GM21515 (cell line): ENCODE measurements at regions not wholly inside any gene's neighbourhood (a gene's known extent, or its start where the extent isn't known, plus 50 kb on each side); places are given as distances from the start of the nearest gene placed in this dataset.

Experiments used
- ATAC-seq: cut with Tn5 transposase; IDR thresholded peaks from one replicate; pipeline ENCODE4 v1.9.1; 2021; ENCODE audit not compliant: unreplicated experiment

DNA sequence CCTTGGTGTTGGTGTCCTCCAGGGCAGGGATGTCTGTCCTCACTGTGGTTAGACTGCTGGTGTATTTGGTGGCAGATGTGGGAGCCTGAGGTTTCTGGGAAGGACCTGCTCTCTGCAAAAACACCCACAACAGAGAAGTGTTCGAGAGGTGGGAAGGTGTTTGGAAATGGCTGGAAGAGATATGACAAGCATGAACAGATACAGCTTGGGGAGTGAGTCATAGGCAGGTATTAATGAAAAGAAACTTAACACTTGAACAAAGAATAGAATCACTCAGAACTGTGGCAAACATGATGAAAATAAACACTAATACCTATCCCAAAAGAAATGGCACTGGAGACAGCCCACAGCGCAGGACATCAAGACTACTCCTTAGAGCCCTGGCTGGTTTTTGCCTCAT is 192.4 kb upstream of the RORA start:
- no peak for ATAC-seq

DNA sequence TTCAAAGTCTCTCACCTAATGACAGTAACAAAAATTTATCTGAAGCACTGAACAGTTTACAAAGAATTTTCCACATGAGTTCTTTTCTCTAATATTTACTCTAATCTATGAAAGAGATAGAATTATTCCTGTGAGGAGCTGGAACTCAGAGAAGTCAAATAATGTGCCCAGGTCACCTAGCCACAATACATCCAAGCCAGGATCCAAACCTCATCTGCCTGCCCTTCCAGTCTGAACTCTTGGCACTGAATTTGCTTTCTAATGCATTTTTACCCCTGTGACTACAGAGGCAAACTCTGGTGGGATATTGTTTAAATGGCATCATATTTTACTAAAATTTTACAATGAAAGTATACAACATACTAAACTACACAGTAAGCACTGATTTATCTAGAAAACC is 191.4 kb upstream of the RORA start:
- ATAC-seq = no peak

DNA sequence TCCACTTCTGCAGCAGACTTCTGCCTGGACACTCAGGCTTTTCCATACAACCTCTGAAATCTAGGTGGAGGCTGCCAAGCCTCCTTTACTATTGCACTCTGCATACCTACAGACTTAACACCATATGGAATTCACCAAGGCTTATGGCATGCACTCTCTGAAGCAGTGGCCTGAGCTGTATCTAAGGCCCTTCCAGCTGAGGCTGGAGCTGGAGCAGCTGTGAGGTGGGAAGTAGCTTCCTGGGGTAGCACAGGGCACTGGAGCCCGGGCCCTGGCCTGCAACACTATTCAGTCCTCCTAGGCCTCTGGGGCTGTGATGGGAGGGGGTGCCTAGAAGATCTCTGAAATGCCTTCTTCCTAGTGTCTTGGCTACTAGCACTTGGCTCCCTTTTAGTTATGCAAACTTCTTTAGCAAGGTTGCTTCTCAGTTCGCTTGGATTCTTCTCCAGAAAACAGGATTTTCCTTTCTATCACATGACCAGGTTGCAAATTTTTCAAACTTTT is 186.6 kb upstream of the RORA start:
- ATAC-seq = no peak

DNA sequence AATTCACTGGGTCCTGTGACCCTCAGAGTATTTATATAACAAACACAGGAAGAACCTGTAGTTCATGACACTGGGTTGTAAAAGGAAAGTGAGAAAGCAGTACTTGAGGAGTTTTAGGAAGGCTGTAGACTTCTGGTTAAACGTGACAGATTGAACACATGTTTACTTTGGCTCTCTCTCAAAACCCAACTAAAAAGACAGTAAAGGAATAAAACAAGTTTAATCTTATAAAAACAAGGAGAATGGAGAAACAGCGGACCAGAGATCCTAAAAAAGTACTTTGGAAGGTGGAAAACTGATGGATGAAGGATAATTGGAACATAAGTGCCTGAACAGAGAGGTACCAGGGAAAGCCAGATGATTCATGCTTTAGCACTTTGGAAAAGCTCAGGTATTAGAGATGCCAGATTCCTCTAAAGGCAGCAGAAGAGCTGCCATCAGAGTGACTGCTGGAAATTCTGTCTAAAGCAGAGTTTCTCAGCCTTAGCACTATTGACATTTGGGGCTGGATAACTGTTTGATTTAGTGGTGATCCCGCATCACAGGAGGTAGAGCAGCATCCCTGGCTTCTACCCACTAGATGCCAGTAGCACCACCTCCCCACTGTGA is 182.9 kb upstream of the RORA start:
- ATAC-seq = no peak

DNA sequence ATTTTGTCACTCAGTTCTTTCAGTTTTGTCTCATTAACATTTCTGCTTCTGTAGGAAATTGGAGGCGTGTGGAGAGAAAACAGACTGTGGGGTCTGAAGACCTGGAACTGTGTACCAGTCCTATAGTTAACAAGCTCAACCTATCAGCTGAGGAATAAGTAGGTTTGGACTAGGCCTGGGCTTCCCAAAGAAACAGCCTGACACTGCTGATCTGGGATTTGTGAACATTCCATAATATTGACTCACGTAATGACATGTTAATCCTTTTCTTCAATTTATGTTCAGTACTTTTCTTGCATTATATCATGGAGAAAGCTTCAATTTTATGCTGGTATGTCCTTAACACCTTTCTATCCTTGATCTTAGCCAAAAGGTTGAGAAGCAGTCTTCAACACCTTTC is 181.6 kb upstream of the RORA start:
- no peak for ATAC-seq

DNA sequence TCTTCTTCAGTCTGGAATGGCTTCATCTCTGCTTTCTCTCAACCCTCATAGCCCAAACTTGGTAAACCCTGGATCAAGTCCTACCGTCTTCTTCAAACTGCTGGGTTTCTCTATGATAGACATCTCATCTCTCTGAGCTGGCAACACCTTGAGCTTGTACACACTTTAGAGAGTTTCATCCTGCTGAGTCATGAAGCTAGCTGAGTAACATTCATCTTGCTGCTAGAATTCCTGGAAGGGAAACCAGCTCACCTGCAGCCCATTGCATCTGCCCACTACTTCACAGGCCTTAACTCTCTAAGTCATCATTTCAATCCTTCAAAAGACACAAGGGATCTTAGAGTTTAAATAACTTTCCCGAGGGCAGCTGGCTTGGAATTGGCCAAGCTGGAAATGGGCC is 175.5 kb upstream of the RORA start:
- ATAC-seq = no peak

DNA sequence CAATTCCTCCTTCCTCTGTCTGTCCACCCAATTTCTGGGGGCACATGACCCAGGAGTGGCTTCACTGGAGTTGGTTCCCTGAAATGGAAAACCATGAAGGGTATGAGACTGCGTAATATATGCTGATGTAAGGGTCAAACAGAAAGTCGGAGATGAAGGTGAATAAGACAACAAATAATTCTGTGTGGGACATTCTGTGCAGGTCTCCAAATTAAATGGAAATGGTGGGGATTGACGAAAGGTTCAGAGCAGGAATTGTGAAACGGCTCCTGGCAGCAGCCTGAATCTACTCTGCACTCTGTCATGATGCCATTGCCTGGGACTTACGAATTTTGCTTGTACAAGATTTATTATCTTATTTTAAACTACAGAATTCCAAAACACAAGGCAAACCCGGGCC is 174.8 kb upstream of the RORA start:
- no peak for ATAC-seq

DNA sequence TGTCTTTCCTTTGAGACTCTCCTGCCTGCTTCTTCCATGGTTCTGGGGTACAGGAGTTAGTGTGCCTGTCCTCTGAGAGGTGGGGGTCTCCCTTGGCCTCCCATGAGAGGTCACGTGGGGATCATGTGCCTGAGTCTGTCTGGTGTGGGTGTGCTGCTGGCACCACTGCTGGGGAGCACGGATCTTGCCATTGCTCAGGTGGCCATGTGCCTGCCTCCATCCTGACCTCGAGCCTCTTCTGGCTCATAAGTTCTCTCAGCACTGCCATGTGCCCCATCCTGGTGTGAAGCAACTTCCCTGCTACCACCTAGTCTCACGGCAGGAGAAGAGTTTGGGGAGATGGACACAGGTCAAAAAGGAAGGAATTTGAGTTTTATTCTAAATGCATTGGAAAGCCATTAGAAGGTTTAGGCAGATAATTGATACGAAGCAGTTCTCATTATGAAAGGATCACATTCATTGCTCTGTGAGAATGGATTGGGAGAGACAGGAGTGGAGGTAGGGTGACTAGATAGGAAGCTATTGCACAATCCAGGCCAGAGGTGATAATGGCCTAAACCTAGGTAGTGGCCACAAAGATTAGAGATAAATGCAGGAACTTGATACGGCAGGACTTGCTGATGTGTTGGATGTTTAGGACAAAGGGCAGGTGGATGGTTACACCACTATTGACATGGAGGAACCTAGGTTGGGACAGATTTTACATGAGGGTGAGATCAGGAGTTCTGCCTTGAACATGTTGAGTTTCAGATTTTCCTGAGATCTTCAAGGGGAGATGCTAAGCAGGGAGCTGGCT is 173.0 kb upstream of the RORA start:
- no peak for ATAC-seq

DNA sequence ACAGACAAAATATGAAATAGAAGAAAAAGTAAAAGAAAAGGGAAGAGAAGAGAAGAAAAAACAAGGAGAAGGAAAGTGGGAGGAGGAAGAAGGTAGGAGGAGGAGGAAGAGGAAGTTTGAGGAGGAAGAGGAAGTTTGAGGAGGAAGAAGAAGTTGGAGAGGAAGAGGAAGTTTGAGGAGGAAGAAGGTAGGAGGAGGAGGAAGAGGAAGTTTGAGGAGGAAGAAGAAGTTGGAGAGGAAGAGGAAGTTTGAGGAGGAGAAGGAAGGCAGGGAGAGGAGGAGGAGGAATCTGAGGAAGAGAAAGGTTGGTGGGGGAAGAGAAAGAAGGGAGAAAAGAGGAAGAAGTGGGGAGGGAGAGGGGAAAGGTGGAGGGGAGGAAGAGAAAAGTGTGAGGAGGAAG is 169.2 kb upstream of the RORA start:
- no peak for ATAC-seq

DNA sequence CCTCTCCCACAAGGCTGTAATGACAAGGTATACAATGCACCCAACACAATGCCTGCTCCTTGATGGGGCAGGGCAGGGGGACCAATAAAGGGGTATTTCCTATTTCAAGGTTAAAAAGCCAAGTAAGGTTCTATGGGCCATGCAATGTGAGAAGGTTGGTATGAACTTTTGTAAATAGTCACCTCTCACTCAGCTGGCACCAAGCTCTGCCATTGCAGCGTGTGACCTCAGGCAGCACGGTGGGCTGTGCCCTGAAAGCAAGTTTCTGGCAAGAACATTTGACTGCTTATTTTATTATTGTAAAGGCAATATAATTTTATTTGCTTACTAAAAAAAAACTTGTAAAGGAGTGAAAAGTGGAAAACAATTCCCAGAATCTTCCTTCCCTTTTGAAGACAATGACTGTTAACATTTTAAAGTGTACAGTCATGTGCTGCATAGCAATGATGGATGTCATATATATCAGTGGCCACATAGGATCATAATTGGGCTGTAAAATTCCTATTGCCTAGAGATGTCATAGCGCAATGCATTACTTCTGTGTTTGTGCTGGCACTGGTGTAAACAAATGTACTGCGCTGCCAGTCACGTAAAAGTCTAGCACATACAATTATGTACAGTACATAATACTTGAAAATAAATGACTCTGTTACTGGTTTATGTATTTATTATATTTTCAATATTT is 167.3 kb upstream of the RORA start:
- ATAC-seq = no peak

DNA sequence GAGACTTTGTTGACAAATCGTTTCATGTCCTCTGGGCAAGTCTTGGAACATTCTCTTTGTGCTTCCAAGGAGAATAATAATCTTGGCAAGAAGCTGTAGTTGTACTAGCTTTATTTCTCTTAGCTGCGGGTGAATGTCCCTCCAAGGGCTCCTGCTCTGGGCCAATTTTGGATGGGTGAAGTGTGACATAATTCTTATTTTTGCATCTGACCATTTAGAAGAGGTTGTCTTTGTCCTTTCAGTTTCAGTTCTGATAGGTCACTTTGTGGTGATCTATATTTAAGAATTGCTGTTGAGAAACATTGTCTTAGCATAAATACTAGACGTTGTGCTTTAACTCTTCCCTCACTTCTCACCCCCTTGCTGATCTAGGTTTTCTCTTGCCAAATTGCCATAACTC is 164.8 kb upstream of the RORA start:
- no peak for ATAC-seq

DNA sequence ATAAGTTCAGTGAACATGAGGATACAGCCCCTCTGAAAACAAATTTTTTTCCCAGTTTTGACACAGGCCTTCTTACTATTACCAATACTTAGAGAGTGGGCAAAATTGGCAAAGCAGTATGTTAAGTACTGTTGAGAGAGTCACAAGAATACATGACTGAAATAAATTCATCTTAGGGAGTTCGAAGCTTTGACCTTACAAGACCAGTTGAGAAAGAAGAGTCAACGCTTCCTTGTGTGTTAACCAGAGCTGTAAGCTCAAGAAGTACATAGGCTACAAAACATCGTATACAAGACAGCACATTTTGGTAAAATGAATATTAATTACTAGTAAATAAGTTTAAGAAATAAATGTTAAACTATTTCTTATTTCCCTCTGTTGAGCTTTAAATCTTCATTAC is 164.4 kb upstream of the RORA start:
- no peak for ATAC-seq

DNA sequence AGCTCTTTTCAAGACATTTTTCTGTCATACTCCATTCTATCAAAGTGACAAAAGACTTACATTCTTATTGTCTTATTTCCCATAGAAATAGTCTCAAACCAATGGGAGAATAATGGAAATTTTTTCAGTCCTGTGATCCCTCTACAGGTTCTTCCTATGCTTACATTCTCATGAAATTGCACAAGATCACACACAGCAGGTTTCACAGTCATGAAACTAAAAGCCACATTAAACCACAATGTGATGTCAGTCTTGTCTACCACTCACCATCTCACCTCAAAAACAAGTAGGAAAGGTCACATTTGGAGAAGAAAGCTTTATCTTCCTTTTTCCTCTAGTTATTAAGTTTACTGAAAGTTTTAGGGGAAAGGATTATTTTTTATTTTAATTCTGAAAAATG is 161.0 kb upstream of the RORA start:
- ATAC-seq = no peak

DNA sequence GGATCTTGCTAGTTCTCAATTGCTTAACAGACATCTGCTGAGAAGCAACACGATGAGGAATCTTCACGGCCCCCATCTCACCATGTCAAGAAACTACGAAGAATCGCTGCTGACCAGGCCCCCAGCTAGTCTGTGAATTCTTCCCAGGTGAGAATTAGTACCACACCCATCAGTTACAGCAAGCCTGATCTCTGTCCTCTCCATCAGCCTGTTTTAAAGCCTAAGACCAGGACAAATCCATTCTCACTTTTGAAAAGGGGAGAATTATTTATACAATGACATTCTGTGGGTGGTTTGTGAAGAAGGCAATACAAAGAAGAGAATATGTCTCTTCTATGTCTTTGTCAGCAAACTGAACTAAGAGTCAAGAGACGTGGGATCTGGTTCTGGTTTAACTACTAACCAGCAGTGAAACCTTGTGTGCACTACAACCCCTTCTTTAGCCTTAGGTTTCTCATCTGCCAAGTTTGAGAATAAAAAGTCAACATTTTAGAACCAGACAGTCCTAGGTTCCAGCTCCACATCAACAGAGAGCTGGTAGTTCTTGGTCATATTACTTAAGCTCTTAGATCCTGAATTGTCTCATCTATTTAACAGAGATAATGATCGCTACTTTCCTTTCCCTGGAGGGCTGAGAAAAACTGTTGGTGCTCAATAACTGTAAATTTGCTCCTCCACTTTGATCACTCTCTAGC is 160.4 kb upstream of the RORA start:
- no peak for ATAC-seq

DNA sequence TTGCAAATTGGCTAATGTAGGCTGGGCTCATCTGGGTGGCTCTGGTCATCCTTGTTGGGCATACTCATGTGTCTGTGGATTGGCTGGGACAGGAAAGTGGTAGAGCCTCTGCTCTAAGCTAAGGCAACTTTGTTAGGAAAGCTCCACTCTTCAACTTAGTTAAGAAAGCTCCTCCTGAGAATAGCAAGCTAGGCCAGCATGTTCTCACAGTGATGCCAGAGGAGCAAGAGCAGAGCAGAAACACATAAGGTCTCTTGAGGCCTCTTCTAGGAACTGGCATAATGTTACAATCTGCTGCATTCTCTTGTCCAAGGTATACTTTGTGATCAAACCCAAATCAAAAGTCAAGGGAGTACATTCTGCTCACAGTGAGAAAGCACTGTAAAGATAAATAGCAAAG is 158.6 kb upstream of the RORA start:
- ATAC-seq = no peak

DNA sequence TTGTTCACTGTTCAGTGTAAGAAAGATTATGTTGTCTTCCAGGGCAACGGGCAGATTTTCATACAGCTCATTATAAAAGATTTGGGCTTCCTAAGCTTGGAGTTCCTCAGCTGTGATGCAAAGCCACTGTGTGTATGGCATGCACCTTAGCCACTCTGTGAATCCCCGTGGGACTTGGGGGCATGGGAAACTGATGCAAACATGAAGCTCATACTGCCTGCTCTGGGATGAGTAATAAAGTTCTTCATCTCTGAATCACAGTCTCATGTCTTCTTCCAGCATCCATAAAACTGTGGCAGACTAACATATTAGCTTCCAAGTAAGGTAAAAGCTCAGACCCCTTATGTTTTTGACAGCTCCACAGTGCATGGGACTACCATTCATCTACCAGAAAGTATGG is 154.3 kb upstream of the RORA start:
- ATAC-seq = no peak

DNA sequence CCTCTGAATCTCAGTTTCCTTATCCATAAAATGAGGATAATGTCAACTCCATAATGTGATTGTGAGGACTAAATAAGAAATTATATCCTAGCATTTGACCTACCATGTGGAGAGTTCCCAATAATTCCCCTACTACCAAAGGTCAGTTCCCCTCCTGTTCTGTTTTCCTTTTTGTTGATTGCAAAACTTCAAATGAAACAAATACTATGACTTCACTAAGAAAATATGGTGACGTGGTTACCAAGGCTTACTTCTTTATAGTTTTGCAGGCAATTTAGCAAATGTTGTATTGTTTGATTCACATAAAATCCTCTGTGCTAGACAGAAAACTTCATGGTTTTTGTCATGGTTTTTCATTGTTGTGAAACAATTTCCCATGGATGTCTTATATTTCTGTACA is 153.8 kb upstream of the RORA start:
- no peak for ATAC-seq

DNA sequence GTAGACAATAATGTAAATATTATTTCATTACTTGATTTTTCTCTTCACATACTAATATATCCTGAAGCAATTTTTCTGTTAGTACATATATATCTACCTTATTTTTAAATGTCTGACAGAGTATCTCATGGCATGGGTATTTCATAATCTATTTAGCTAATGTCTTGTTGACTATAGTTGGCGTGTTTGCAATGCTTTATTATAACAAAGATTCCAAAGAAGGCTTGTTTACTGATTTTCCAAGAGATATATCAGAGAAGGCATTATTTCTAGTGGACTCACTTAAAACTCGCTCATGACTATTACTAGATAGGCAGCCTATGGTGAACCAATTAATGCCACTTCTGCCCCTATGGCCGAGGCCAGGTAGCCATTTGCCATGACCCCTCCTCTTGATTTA is 152.4 kb upstream of the RORA start:
- no peak for ATAC-seq

DNA sequence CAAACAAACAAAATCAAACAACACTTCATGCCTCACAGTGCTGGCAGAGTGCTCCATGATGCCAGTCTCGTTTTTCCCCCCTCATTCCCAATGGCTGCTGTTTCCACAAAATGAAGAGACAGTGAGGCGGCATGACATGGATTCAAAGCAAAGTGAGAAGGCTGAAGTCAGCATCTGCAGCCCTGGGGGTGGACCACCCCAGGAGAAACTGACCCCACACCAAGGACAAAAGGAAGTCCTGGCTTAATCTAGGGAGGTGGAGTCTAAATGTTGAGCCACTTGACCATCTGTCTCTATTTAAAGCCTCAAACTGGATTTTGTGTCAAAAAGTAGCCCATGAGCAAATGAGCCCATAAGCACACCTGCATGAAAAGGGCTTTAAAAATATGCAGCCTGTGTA is 151.2 kb upstream of the RORA start:
- no peak for ATAC-seq

DNA sequence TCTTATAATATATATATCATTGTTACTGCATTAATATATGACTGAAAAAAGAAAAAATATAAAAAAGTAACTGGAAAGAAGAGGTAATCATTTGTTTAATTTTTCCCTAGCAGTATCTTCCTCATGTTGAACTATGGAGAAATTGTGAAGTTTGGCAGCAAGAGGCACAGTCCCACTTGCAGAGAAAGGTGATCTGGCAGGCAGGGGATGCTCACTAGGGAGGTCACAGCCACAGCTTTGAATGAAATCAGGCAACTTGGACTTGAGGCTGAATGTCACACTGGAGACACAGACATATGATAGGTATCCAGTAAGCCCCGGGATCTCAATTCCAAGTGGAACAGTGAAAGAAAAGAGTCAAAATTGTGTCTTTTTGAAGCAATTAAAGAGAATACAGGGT is 149.9 kb upstream of the RORA start:
- ATAC-seq = no peak

DNA sequence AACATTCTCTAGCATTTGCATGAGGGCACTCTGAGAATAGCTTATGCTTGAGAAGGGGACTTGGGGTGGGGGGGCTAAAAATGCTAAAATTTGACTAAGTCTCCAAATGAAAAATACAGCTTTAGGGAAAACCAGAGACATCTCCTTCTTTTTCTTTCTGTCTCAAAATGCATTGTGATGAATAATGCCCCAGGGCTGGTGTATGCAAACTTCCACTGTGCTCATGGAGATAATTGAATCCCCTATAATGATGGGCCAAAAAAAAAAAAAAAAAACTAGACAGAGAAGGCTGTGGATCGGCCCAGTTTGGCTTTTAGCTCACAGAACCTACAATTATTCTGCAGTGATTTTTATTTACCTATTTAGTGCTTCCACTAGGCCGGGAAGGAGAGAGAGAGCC is 147.9 kb upstream of the RORA start:
- no peak for ATAC-seq

DNA sequence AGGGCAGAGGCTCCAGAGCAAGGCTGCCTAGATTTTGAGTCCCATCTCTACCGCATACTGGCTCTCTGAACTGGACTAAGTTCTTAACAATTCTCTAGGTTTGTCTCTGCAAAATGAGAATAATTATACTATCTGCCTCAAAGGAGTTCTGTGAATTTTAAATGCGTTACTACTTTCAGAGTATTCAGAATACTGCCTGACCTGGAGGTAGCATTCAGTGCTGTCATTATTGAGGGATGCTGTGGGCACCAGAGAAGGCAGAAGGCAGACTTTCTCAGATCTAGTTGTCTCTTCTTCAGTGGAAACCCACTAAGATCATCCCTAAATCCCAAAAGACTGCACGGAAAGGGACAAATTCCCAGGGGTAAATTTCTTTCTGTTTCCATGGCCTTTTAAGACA is 147.4 kb upstream of the RORA start:
- no peak for ATAC-seq
